ENCODE measurements at regions not wholly inside any gene's neighbourhood (a gene's known extent, or its start where the extent isn't known, plus 50 kb on each side); places are given as distances from the start of the nearest gene placed in this dataset.
"Not testable (repeated sequence)": the region's sequence is repeated elsewhere in the genome, so short reads cannot be mapped to it uniquely, and the experiment has no call there.

DNA sequence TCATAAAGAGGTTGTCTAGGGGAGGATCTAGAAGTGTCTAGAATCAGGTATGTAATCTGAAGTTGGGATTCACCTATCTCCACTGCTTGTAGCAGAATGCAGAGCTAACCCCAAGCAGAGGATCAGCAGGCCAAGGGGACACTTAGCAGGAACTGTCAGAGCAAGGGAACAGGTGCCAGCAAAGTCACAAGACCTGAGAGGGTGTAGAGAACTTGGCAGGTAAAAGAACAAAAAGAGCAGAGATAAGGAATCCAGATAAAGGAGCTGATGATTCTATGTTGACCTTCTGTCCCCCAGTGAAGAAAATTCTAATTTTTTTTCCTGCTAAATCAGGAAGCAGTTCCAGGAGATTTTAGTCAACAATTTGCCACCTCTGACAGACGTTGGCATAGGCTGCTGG lies 91.4 kb upstream of the CCDC71L start:
- no peaks in the 10 kb centered on the region for H3K36me3 ChIP-seq (replicated peaks in 1 of 2; ENCODE audit: control extremely low read depth in 1 of 2, control insufficient read depth in 1 of 2, extremely low read depth in 1 of 2, insufficient read depth in 2 of 2, low read length in 1 of 2)
- no peaks in the 10 kb centered on the region for H3K79me2 ChIP-seq (ENCODE audit: control insufficient read depth, insufficient read depth, low read length)
- no peak overlapping the region for H3K4me3 ChIP-seq (ENCODE audit: control extremely low read depth in 1 of 5, extremely low read depth in 1 of 5, insufficient read depth in 1 of 5, low read depth in 2 of 5, low read length in 4 of 5)
- 33% methylated on average over 1 of the region's 1 CpG for WGBS (ENCODE audit: insufficient coverage)
- Mint-ChIP-seq H3K27ac (no peak overlapping the region), H3K9me3 (ENCODE audit: insufficient read depth) (peaks cover 2% of the 10 kb centered on the region), H3K4me1 (no peaks in the 10 kb centered on the region), H3K4me3 (no peak overlapping the region), H3K27me3 (no peaks in the 10 kb centered on the region)
- POLR2A ChIA-PET: no interaction called here
- no peaks in the 10 kb centered on the region for H3K4me1 ChIP-seq (ENCODE audit: control insufficient read depth in 2 of 2, insufficient read depth in 2 of 2, low read length in 2 of 2)
- H3K27ac ChIP-seq (ENCODE audit: low read length in 2 of 2): no peak overlapping the region
- H2AFZ ChIP-seq (ENCODE audit: insufficient read depth, low read depth, low read length, poor library complexity, severe bottlenecking): no peak overlapping the region
- H4K20me1 ChIP-seq (ENCODE audit: control insufficient read depth, insufficient read depth, low read length, poor library complexity, severe bottlenecking): no peaks in the 10 kb centered on the region
- H3K9me3 ChIP-seq (ENCODE audit: control extremely low read depth in 1 of 3, control insufficient read depth in 2 of 3, insufficient read depth in 1 of 3, low read length in 2 of 3): peaks cover 0 to 4% (median 0%) of the 10 kb centered on the region in 3 donors
- H3K4me2 ChIP-seq (replicated peaks; ENCODE audit: low read depth, low read length, poor library complexity, severe bottlenecking): no peak overlapping the region
- no peak for ATAC-seq (ENCODE audit: low read depth)
- TF ChIP-seq, protein P1, sequence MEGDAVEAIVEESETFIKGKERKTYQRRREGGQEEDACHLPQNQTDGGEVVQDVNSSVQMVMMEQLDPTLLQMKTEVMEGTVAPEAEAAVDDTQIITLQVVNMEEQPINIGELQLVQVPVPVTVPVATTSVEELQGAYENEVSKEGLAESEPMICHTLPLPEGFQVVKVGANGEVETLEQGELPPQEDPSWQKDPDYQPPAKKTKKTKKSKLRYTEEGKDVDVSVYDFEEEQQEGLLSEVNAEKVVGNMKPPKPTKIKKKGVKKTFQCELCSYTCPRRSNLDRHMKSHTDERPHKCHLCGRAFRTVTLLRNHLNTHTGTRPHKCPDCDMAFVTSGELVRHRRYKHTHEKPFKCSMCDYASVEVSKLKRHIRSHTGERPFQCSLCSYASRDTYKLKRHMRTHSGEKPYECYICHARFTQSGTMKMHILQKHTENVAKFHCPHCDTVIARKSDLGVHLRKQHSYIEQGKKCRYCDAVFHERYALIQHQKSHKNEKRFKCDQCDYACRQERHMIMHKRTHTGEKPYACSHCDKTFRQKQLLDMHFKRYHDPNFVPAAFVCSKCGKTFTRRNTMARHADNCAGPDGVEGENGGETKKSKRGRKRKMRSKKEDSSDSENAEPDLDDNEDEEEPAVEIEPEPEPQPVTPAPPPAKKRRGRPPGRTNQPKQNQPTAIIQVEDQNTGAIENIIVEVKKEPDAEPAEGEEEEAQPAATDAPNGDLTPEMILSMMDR (IDR thresholded peaks at IDR 0.05): no peak
- no peak for TF ChIP-seq EZH2 (IDR thresholded peaks at IDR 0.05; ENCODE audit: borderline replicate concordance, insufficient read depth, low read depth, low read length, poor library complexity, severe bottlenecking)
- no peak for DNase-seq
- H3K27me3 ChIP-seq (replicated peaks in 1 of 4; ENCODE audit: control extremely low read depth in 1 of 4, control insufficient read depth in 3 of 4, insufficient read depth in 4 of 4, low read length in 3 of 4): no peaks in the 10 kb centered on the region
- no peak overlapping the region for H3K9ac ChIP-seq (ENCODE audit: low read length)
- CTCF ChIA-PET: interaction anchor here (0.6 to 1.4 kb wide), 3 partner anchors 32 to 398 kb away, joined by 3 read pairs; no protein-coding TSS in a partner anchor
- intact Hi-C loops (cut with micrococcal nuclease): no loop called here

DNA sequence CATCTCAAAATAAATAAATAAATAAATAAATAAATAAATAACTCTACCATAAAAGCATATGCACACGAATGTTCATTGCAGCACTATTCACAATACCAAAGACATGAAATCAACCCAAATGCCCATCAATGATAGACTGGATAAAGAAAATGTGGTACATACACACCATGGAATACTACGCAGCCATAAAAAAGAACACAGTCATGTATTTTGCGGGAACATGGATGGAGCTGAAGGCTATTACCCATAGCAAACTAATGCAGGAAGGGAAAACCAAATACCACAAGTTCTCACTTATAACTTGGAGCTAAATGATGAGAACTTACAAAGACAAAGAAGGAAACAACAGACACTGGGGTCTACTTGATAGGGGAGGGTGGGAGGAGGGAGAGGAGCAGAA lies 94.1 kb upstream of the CCDC71L start:
- H3K27me3 ChIP-seq (replicated peaks in 1 of 4; ENCODE audit: control extremely low read depth in 1 of 4, control insufficient read depth in 3 of 4, insufficient read depth in 4 of 4, low read length in 3 of 4); H3K9ac ChIP-seq (ENCODE audit: low read length); H2AFZ ChIP-seq (ENCODE audit: insufficient read depth, low read depth, low read length, poor library complexity, severe bottlenecking); H3K4me1 Mint-ChIP-seq; H3K36me3 ChIP-seq (replicated peaks in 1 of 2; ENCODE audit: control extremely low read depth in 1 of 2, control insufficient read depth in 1 of 2, extremely low read depth in 1 of 2, insufficient read depth in 2 of 2, low read length in 1 of 2); H3K27ac ChIP-seq (ENCODE audit: low read length in 2 of 2); ATAC-seq (ENCODE audit: low read depth); H3K4me3 Mint-ChIP-seq; H3K9me3 ChIP-seq (ENCODE audit: control extremely low read depth in 1 of 3, control insufficient read depth in 2 of 3, insufficient read depth in 1 of 3, low read length in 2 of 3); CTCF ChIA-PET; POLR2A ChIA-PET; H3K79me2 ChIP-seq (ENCODE audit: control insufficient read depth, insufficient read depth, low read length); H3K4me1 ChIP-seq (ENCODE audit: control insufficient read depth in 2 of 2, insufficient read depth in 2 of 2, low read length in 2 of 2); DNase-seq; H3K27me3 Mint-ChIP-seq; H3K27ac Mint-ChIP-seq; intact Hi-C loops (cut with micrococcal nuclease); H4K20me1 ChIP-seq (ENCODE audit: control insufficient read depth, insufficient read depth, low read length, poor library complexity, severe bottlenecking); H3K9me3 Mint-ChIP-seq (ENCODE audit: insufficient read depth); H3K4me2 ChIP-seq (replicated peaks; ENCODE audit: low read depth, low read length, poor library complexity, severe bottlenecking); H3K4me3 ChIP-seq (ENCODE audit: control extremely low read depth in 1 of 5, extremely low read depth in 1 of 5, insufficient read depth in 1 of 5, low read depth in 2 of 5, low read length in 4 of 5): not testable (repeated sequence)
- no CpG with 5 or more reads among the region's 3 CpGs for WGBS (ENCODE audit: insufficient coverage)
